Breast epithelium (tissue), 4 donors: ENCODE measurements at regions not wholly inside any gene's neighbourhood (a gene's known extent, or its start where the extent isn't known, plus 50 kb on each side); places are given as distances from the start of the nearest gene placed in this dataset.

ENCODE experiments used
- DNase-seq, 2 donors: peaks; one replicate each; pipeline ENCODE4 v3.0.0-alpha.2; 2019; ENCODE audit warnings: low spot score in 2 of 2
- H3K27ac ChIP-seq, 2 donors: fragments of 200-600 bp; sonication (generic) in 1 of 2; one replicate each; pipeline ENCODE4 v1.5.1; 2016 to 2019; ENCODE audit warnings: mild to moderate bottlenecking in 1 of 2
- H3K27me3 ChIP-seq, 2 donors: fragments of 200-600 bp; sonication (generic) in 1 of 2; one replicate each; pipeline versions ENCODE4 v1.5.1 to v1.6.0; 2017 to 2019; ENCODE audit warnings: control low read depth in 1 of 2, mild to moderate bottlenecking in 1 of 2
- H3K36me3 ChIP-seq: fragments of 200-600 bp; one replicate; pipeline ENCODE4 v1.5.1; 2019
- H3K4me1 ChIP-seq, 2 donors: fragments of 200-600 bp; sonication (generic); one replicate each; pipeline ENCODE4 v1.5.1; 2016 to 2019; ENCODE audit warnings: control low read depth in 1 of 2
- H3K4me3 ChIP-seq, 3 donors: fragments of 200-600 bp; sonication (generic); 1 replicate in 2 of 3; 2 replicates in 1 of 3; pipeline ENCODE4 v1.5.1; 2016 to 2019; ENCODE audit warnings: mild to moderate bottlenecking in 3 of 3, moderate library complexity in 2 of 3
- H3K9me3 ChIP-seq, 2 donors: fragments of 200-600 bp; sonication (generic) in 1 of 2; one replicate each; pipeline ENCODE4 v1.5.1; 2016 to 2019; ENCODE audit warnings: control low read depth in 1 of 2
- CTCF ChIP-seq, 3 donors: fragments of 450-650 bp; IDR thresholded peaks; one replicate each; pipeline ENCODE4 v1.5.1; 2016 to 2017; ENCODE audit warnings: antibody characterized with exemption in 3 of 3, mild to moderate bottlenecking in 3 of 3, moderate library complexity in 3 of 3
- POLR2A ChIP-seq: fragments of 450-650 bp; IDR thresholded peaks from one replicate; pipeline ENCODE4 v1.6.1; 2016; ENCODE audit warnings: antibody characterized with exemption, mild to moderate bottlenecking, moderate library complexity
- POLR2AphosphoS5 ChIP-seq, 3 donors: sonication (generic); formaldehyde crosslinking; IDR thresholded peaks; one replicate each; pipeline ENCODE4 v1.6.1; 2017; ENCODE audit warnings: antibody characterized with exemption in 3 of 3
- intact Hi-C: fragments of 100-400 bp; cut with DNase I; formaldehyde crosslinking; loops from one replicate; pipeline ENCODE4 v1.15.1; 2023; ENCODE audit warnings: low total_unique reads

GRCh38 chr2:102932501-102932900 is 170.7 kb downstream of the TMEM182 start:
- H3K27ac ChIP-seq, result no peak overlapping the region
- H3K4me1 ChIP-seq, result no peaks in the 10 kb centered on the region
- no peak for TF ChIP-seq CTCF (IDR thresholded peaks at IDR 0.05)
- TF ChIP-seq POLR2A, result no peak
- TF ChIP-seq POLR2AphosphoS5 (IDR thresholded peaks at IDR 0.05), result no peak
- no peak overlapping the region for H3K4me3 ChIP-seq
- H3K9me3 ChIP-seq, result no peaks in the 10 kb centered on the region
- intact Hi-C loops, result no loop called here
- H3K27me3 ChIP-seq, result no peaks in the 10 kb centered on the region
- no peak for DNase-seq
- H3K36me3 ChIP-seq, result no peaks in the 10 kb centered on the region

- H3K4me3 ChIP-seq, result no peak overlapping the region
- TF ChIP-seq POLR2A (no peak), CTCF (IDR thresholded peaks at IDR 0.05) (no peak), POLR2AphosphoS5 (IDR thresholded peaks at IDR 0.05) (no peak)
Observed at GRCh38 chr2:102939207-102939606, 177.4 kb downstream of the TMEM182 start.

GRCh38 chr2:102940684-102941083 is 178.9 kb downstream of the TMEM182 start:
- no peaks in the 10 kb centered on the region for H3K4me1 ChIP-seq
- no peak overlapping the region for H3K4me3 ChIP-seq
- no peak for DNase-seq
- no peaks in the 10 kb centered on the region for H3K36me3 ChIP-seq
- no peak for TF ChIP-seq POLR2AphosphoS5 (IDR thresholded peaks at IDR 0.05)
- TF ChIP-seq CTCF (IDR thresholded peaks at IDR 0.05), result no peak
- no peak for TF ChIP-seq POLR2A
- intact Hi-C loops, result no loop called here
- no peaks in the 10 kb centered on the region for H3K27me3 ChIP-seq
- no peak overlapping the region for H3K27ac ChIP-seq
- H3K9me3 ChIP-seq, result no peaks in the 10 kb centered on the region

More at GRCh38 chr2:102939207-102939606, 177.4 kb downstream of the TMEM182 start:
- H3K27ac ChIP-seq, result no peak overlapping the region
- H3K27me3 ChIP-seq, result no peaks in the 10 kb centered on the region
- intact Hi-C loops, result loop anchor here (5.0 kb wide), 1 partner anchor 1573 kb away; no protein-coding TSS in a partner anchor
- H3K4me1 ChIP-seq, result no peaks in the 10 kb centered on the region
- DNase-seq, result no peak
- H3K36me3 ChIP-seq, result no peaks in the 10 kb centered on the region
- no peaks in the 10 kb centered on the region for H3K9me3 ChIP-seq

- Histone ChIP-seq H3K27me3 (no peaks in the 10 kb centered on the region), H3K36me3 (no peaks in the 10 kb centered on the region), H3K4me3 (no peak overlapping the region), H3K9me3 (no peaks in the 10 kb centered on the region), H3K27ac (no peak overlapping the region), H3K4me1 (no peaks in the 10 kb centered on the region)
- no peak for DNase-seq
- TF ChIP-seq CTCF (IDR thresholded peaks at IDR 0.05) (no peak), POLR2AphosphoS5 (IDR thresholded peaks at IDR 0.05) (no peak), POLR2A (no peak)
- intact Hi-C loops, result no loop called here
Observed at GRCh38 chr2:102942107-102942506, 180.3 kb downstream of the TMEM182 start.

DNA sequence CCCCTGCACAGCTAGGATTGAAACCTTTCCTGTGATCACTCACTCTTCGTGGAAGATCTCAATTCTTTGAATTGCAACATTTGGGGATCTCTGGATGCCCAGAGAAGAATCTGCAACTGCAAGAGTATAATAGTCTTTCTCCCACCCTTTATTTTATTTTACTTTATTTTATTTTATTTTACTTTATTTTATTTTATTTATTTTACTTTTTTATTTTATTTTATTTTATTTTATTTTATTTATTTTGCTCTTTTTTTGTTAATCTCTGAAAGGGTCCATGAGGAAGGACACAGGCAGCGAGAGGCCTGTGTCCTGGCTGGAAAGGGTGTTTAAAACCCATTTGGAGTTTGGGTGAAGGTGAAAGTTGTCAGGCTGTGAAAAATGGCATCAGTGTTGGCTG is 181.4 kb downstream of the TMEM182 start:
- no peaks in the 10 kb centered on the region for H3K9me3 ChIP-seq
- no peak overlapping the region for H3K27ac ChIP-seq
- no peak for DNase-seq
- H3K27me3 ChIP-seq, result no peaks in the 10 kb centered on the region
- H3K36me3 ChIP-seq, result no peaks in the 10 kb centered on the region
- TF ChIP-seq CTCF (IDR thresholded peaks at IDR 0.05) (no peak), POLR2AphosphoS5 (IDR thresholded peaks at IDR 0.05) (no peak)
- H3K4me1 ChIP-seq, result no peaks in the 10 kb centered on the region
- no peak overlapping the region for H3K4me3 ChIP-seq
- intact Hi-C loops, result no loop called here
